HG03064 (cell line): ENCODE measurements at regions not wholly inside any gene's neighbourhood (a gene's known extent, or its start where the extent isn't known, plus 50 kb on each side); places are given as distances from the start of the nearest gene placed in this dataset.

Experiments used
- ATAC-seq: cut with Tn5 transposase; IDR thresholded peaks from one replicate; pipeline ENCODE4 v1.9.1; 2021; ENCODE audit warnings: low read depth; ENCODE audit not compliant: unreplicated experiment

DNA sequence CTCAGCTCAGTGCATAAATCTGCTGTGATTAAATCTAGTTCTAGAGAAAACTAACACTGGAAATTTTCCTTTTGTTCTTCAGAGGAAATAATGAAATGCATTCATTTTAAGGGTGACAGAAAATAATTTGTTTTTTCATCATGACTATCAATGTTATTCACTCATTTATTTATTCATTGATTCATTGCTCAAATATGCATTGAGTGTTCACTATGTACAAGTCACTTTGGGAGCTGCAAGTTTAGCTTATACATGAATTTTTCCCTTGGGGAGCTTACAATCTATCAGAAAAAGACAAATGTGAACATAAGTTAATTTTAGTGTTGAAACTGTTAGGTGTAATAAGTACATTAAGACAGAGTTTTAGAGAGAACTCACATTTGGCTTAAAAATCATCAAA lies 897.8 kb downstream of the CENPC start:
- ATAC-seq, result no peak

DNA sequence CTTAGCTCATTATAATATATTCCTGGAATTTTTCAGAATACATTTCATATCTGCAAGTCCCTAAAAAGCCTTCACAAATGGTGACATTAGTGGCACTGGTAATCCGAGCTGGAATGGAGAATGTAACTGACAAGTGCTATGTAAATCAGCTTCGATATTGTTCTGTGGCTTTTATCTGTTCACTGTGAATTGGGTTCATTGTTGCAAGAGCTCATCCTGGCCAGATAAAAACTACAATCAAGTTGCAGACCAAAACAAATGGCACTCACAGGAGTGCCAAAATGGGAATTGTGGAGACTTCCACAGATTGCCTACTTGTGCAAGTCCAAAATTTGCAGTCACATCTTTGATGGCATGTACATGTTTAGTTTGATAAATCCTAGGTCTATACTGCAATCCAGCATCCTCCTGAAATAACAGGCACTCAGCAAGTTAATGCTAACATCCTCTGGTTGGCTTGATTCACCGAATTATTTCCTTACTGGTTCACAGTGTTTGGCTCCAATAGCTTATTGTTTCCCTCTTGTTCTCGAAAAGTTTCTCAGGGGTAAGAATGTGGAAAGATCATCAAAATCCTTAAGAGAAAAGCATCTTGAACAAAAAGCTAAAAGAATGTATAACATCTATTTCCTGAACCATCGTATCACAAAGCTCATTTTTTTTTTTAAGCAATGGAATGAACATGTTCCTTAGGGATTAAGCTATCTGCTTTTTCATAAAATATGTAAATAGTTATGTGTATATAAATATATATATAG lies 904.9 kb downstream of the CENPC start:
- ATAC-seq, result no peak

DNA sequence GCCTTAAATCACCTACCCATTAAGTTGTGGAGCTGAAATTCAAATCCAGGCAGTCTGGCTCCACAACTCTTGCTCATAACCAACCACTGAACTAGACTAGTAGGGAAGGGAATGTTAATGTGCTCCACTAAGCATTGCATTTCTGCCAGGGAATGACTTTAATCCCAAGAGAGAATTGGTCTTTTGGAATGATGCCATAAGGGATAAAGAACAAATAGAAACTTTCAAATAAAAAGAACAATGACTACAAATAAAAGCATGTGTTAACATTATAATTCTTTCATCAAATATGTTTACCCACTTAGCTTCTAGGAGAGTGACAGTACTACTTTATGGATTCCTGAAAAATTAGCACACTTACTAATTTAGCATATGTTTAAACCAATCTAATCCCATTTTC lies 905.9 kb downstream of the CENPC start:
- ATAC-seq, result no peak

DNA sequence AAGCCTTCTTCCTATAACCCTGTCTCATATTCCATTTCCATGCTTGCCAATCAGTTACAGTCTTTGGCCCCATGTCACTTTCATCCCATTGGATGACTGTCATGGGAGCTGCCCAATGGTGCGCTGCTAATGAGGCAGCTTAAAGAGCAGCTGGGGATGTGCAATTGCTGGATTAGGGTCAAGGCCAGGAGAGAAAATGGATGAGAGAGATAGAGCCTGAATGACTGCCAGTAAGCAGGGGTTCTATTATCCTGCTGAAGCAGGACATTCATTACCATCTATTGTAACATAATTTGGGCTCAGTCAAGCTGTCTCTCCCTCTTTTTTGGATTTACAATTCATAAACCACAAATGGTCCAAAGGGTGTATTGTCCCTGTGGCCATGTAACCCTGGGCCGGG lies 909.0 kb downstream of the CENPC start:
- no peak for ATAC-seq

DNA sequence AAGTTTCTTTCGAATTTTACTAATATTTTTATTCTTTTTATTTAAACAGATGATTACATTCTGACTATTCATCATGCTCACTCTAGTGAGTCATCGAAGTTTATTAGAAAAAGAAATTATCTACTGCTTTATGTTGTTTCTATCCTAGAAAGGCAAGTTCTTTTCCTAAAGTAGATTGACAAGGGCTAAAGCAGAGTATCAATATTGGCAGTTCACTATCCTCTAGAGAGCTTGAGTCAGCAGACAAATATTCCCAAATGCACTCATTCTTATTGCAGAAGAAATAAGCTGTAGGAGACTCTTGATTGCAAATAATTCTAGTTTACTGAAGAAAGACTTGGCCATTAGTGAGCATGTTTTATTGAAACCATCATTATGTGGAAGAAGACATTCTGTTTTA lies 911.8 kb downstream of the CENPC start:
- ATAC-seq, result no peak

DNA sequence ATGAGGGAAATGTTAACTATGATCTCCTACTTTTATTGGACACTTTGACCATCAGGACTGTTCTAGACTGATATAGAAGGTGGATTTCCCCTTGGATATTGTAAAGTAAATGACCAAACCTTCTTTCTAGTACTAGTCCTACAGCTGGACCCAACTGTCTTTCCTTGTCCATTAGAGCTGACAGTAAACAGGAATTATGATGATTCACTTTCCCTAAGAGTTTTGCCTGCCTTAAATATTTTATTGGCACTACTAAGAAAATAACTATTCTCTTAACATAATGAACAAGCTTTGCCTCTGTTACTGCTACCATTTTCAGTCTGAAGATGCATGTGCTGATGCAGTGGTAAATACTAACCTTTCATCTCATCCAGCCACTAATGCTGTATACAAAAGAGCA lies 915.4 kb downstream of the CENPC start:
- ATAC-seq, result no peak

DNA sequence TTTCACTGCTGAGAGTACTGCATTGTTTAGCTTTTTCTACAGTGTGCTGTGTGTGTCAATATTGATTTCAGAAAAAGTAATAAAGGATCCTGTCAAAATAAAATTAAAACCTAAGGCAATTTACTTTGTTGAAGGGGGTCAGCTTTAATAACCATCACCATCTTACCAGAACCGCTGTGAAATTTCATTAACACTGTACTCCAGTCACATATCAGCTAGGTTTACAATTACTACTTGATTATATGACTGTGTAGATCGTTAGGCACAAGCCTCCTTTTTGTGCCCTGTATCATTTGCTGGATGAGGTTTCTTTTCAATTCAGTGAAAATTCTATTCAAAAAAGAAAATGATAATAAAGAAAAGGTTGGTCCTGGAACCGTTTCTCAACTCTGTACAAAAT lies 917.2 kb downstream of the CENPC start:
- ATAC-seq, result no peak

DNA sequence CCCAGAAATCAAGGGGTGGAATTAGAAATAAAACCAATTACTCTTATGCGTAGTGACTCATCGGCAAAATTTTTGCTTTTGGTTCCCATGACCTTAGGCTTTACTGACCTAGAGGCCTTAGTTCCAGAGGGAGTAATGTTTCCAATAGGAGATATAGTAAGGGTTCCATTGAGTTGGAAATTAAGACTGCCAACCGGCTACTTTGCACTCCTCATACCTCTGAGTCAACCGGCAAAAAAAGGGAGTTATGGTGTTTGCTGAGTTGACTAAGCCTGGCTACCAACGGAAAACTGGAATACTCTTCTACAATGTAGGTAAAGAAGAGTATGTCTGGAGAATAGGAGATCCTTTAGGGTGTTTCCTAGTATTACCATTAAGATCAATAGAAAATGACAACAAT lies 919.8 kb downstream of the CENPC start:
- ATAC-seq, result no peak

DNA sequence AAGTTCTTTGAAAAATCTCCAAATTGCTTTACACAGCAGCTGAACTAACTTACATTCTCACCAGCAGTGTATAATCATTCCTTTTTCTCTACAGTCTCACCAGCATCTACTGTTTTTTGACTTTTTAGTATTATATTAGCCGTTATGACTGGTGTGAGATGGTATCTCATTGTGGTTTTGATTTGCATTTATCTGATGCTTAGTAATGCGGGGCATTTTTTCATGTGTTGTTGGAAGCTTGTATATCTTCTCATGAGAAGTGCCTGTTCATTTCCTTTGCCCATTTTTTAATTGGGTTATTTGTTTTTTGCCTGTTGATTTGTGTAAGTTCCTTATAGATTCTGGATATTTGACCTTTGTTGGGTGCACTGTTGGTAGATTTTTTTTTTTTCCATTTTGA lies 931.7 kb downstream of the CENPC start:
- no peak for ATAC-seq

DNA sequence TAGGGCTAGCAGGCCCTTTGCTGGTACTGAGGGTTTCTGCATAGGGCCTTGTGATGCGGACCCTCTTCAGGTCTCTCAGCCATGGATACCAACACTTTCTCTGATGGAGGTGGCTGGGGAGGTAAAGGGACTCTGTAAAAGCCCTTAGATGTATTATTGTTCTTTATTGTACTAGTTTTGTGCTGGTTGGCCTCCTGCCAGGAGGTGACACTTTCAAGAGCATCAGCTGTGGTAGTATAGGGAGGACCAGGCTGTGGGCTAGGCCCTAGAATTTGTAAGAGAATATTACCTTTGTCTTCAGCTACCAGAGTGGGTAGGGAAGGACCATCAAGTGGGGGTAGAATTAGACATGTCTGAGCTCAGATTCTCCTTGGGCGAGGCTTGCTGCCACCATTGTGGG lies 936.3 kb downstream of the CENPC start:
- ATAC-seq, result no peak

DNA sequence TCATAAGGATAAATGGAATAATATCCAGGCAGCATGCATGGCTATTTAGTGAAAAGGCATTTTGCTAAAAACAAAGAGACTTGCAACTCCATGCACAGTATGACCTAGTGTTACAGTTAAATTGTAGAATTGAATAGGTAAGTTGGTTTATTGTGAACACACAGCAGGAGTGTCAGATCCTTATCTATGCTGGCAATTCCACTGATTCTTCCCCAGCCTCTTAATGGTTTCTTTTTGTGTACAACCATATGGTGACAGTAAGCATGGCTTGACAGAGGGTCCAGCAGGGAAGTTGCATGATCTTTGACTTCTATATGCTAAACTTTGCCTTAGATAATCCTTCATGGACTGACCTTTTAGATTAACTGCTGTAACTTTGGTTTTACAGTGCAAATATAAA lies 936.6 kb upstream of the EPHA5 start:
- no peak for ATAC-seq

DNA sequence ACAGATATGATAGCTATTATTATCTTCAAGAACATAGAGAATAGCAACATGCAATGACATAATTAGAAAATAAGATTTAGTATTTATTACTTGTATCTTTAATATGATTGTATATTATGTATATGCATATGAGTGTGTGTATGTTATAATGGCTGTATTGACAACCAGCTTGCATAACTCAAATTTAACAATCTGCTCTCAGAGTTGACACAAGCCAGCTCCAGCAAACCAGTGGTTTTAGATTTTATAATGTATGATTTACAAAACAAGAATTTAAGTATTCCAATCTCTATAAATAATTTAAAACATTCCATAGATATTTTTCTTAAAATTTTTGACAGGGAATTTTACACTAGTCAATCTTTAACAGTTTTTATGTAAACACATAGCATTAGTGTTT lies 935.9 kb upstream of the EPHA5 start:
- ATAC-seq, result no peak

DNA sequence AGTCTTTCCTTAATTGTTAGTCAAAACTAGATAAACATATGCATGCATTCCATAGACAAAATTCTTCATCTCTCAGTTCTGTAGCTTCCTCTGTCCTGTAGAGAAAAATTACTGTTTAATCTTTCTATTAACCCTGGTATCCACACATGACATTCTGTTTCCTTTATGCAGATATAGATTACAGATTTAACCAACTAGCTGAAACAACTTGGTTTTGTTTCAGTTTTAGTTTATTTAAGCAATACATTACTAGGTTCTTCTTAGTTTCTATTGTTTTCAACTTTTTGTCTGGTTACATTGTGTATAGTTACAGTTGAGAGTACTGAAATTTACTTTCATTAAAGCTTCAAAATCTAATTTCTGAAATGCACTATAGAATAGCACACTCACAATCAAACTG lies 933.9 kb upstream of the EPHA5 start:
- ATAC-seq, result no peak

DNA sequence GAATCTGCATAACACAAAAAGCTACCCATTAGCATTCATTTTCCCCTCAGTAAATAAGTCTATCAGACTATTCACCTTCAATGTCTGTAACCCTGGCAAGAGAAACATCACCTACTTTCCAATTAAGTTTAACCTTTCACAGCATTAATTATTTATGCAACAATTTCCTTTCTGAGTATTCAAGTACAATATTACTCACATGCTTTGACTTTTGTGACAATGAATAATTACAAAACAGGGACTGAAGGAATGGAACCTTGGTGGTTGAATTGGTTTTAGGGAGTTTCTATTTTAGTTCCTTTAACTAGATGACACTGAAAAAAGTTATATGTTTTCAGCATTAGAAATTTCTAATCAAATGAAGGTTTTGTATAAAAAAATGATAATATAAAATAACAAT lies 932.3 kb upstream of the EPHA5 start:
- no peak for ATAC-seq

DNA sequence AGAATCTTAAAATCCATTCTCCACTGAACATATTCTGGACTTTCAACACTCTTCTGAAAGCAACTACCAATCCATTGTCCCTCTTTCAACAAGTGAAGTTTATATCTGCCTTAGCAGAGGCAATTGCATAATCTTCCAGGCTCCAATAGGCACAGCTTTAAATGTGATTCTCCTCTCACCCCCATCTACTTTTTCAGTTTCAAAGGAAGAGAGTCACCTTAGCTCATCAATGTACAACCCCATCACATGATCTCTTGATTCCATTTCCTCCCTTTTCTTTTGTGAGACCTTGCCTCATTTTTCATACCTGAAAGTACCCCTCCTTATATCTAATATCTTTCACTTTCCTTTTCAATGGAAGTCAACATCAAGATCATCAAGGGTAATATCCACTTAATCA lies 921.7 kb upstream of the EPHA5 start:
- no peak for ATAC-seq

DNA sequence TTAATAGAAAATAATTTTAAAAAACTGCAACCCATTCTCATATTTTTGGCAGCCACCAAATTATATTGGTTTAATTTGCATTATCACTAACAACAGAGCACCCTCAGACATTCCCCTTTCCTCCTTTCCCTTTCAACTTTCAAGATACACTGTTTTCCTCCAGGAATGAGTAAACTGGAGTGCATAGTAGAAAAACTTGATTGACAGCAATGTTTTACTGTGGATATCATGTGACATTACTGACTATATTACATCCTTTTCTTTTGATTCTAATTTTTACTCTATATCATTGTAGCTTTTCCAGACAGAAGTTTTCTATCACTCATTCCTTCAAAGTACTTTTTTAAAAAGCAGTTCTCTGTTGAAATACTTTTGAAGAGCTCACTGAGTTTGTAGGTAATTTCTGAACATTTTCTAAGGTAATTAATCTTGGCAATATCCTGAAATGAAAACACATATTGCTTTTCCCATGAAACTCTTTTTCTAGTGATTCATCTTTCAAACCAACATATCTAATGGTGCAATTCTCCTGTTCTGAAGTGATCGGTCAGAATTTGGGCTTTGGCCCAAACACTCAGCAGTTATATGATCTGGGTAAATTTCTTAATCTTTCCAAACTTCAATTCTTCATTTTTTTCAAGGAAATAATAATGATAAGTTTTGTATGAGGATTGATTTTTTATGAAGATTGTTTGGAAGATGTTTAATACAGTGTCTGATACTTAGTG lies 920.4 kb upstream of the EPHA5 start:
- no peak for ATAC-seq

DNA sequence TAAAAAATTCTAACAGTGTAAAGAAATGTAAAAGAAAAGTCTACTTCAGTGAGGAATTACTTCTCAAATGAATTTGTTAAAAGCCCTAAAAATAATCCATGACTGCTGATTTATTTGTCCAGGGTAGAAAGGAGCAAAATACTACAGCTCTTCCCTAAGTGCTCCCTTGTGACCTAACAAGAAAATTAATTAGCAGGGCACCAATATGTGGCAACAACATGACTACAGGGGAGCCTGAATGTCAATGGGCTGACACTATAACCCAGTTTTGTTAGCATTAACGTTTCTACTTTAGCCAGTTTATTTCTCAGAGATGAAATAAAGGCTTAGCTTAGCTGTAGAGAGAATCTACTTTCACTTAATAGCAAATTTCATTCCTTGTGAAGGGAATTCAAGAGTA lies 918.9 kb upstream of the EPHA5 start:
- ATAC-seq, result no peak

DNA sequence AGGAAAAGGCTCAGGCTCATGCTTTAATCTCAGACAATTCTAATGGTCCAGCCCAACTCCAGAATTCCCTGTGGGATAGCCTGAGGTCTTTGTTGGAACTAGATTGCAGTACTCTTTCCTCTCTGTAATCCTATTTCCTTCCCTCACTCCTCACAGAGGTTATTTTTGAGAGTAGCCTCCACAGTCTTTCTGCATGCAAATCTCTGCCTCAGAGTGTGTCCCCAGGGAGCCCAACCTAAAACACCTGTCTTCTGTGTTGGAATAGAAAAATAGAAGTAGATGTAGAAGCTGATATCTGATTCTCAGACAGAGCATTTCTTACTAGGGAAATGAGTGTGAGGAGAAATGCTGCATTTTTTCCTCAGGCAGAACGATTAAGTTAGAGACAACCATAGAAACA lies 915.5 kb upstream of the EPHA5 start:
- ATAC-seq, result no peak

DNA sequence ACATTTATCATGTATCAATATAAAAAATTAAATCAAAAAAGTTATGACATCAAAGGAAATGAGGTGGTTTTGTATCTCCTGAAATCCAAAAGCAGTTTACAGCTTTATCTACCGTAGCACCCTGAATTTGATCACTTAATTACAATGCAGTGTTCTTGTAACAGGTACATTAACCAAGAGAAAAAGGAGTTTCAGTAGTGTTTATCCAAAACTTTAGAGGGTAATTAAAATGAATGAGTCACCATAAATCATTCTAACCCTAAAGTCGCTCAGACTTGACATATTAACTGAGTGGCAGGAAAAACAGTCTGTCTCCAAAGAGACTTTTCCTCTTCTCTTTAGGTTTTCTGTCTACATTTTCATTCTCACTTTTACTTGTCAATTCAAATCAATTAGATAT lies 907.6 kb upstream of the EPHA5 start:
- ATAC-seq, result no peak

DNA sequence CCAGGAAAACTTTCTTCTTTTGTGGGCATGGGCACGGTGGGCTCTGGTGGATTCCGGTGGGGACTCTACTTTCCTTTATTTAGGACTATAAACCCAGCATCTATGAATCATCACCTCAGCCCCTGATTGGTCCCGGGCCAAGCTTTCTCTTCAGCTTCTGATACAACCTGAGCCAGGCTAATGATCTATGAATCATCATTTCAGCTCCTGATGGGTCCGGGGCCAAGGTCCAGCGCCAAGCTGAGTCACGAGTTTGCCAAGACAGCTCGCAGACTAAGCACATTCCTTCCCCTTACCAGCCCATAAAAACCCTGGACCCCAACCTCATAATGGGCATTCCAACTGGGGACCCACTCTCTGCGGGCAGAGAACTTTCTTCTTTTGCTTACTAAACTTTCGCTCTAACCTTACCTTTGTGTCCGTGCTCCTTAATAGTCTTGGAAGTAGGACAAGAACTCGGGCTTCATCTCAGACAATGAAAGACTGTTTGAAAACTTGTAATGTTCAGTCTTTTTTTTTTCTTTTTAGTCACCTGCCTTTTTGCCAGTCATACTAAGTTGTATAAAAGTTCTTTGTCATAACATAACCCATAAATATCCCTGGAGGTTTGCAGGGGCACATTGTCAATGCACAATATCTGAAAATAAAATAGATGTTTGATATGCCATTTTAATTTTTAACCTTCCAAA lies 904.9 kb upstream of the EPHA5 start:
- ATAC-seq, result no peak

DNA sequence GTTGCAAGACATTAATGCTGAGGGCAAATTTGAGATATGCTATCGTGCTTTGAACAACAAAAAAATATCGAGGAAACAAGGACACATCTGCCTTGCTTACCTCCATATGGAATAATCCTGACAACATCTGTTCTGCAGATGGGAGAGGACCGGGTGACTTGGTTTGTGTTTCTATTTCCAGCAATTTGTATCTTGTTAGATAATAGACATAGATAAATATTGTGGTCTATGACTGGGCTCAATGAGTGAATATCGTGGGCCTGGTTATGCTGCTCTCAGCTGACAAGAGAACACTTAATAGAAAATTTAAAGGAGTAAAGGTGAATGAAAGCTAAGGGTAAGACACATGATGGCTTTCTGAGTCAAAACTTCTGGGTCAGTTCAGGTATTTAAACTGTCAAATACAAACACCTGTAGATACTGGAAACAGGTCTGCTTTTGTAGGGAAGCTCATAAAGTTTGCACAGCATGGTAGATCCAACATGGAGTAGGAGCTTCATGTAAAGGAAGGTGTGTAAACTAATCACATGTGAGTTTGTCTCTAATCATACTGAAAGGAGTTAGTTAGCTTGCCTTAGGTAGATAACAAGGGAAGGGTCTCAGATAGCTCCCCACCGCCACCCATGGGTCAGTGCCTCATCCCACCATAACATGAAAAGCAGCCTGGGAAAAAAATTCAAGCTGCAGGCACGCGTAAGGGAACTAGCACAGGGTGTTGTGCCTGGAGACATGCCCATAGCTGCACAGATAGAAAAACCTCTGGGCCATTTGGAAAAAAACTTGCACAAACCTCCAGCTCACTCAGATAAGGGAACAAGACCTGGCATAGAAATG lies 904.1 kb upstream of the EPHA5 start:
- no peak for ATAC-seq
